Epidermal melanocyte (primary cell): ENCODE measurements at regions not wholly inside any gene's neighbourhood (a gene's known extent, or its start where the extent isn't known, plus 50 kb on each side); places are given as distances from the start of the nearest gene placed in this dataset.
"Not testable (repeated sequence)": the region's sequence is repeated elsewhere in the genome, so short reads cannot be mapped to it uniquely, and the experiment has no call there.

Source experiments
- DNase-seq: peaks from one replicate; pipeline ENCODE4 v3.0.0; 2011; ENCODE audit warnings: low spot score; ENCODE audit not compliant: insufficient read length

DNA sequence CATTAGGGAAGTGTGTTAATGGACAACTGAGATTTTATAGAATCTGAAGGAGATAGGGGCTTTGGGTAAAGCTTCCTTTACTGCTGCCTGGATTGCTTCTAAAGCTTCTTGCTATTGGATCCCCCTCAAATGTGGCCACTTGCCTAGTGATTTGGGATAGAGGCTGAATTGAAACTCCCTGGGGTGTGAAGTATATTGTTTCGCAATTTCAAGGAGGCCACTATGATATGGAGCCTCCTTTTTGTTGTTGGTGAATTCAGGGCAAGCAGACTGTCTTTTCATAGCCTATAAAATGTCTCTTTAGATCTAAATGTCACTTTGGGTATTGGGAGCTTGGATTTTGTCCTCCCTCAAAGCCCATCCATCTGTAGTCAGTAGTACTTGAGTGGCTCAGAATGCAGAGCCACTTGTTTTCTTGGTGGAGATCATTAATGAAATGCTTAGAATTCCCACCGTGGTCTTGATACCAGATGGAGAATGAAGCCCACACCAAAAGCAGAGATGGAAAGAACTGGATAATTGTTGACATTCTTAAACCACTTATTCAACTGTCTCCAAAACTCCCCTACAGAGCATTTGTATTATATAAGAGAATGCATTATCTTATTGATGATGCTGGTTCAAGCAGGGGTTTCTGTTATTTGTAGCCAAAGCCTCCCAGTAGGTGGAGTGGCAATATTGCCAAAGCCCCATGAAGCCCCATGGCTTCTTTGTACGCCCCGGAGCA lies 144.3 kb upstream of the KCNE2 start:
- no peak for DNase-seq

DNA sequence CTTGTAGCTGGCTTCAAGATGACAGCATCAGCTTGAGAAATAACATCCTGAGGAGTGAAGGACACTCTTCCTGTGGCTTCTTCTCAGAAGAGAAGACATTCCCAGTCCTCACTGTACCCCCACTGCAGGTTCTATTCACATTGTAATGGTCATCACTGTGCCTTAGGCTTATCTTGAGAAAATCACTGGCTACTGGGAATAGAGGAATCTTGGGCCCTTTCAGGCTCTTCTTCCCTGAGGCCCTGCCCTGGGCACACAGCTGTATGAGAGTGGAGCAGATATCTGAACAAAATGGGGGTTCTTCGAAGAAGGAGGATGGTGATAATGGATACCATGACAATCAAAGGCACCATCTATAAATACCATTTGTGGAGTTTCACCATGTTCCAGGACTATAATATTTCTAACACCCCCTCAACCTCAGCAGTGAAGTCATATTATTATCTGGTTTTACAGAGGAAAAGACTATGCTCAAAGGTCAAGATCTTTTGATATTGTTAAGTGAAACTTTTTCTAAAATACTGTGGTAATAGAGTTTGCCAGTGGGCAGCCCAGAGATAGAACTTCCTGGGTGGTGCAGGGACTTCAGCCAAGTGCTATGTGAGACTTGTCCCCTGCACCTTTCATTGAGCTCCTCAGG lies 143.1 kb upstream of the KCNE2 start:
- DNase-seq, result no peak

GRCh38 chr21:34221331-34222030 lies 142.3 kb upstream of the KCNE2 start:
- no peak for DNase-seq

DNA sequence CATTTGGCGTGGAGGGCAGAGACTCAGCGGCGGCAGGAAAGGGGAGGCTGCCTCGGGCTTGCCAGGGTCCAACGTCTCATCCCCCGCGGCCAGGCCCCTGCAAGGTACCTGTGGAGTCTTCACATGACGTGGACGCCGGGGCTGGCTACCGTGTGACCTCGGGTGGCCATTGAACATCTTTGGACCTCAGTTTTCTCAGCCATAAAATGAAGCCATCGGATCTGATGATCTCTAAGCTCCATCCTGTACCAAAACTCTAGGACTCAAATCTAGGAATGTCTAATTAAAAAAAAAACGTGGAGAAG lies 141.8 kb upstream of the KCNE2 start:
- DNase-seq, result no peak

DNA sequence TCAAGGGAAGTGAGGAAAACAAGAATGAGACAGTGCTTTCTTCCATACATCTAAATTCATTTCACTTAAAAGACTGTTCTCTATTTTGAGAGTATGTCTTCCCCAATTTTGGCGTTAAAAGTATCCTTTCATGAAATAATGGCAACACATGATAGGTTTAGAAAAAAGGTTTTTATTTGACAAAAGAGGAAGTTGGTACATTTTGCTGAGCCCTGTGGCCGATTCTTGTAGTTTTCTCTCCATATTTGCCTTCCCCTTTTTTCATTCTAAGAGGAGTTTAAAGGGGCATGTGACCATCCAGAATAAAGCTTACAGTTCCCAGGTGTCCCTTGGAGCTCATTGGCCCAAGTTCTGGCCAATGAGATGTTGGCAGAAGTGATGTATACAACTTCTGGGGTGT lies 140.4 kb upstream of the KCNE2 start:
- DNase-seq, result no peak

GRCh38 chr21:34227386-34227852 lies 136.4 kb upstream of the KCNE2 start:
- DNase-seq, result no peak

- no peak for DNase-seq
Observed at GRCh38 chr21:34228792-34229191, 135.0 kb upstream of the KCNE2 start.

GRCh38 chr21:34229353-34229752 lies 134.5 kb upstream of the KCNE2 start:
- no peak for DNase-seq

DNA sequence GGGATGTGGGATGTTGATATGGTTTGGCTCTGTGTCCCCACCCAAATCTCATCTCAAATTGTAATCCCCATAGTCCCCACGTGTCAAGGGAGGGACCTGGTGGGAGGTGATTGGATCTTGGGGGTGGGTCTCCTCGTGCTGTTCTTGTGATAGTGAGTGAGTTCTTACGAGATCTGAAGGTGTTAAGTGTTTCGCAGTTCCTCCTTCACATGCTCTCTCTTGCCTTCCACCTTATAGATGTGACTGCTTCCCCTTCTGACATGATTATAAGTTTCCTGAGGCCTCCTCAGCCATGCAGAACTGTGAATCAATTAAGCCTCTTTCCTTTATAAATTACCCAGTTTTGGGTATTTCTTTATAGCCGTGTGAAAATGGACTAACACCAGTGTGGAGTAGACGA lies 130.1 kb upstream of the KCNE2 start:
- DNase-seq, result not testable (repeated sequence)

DNA sequence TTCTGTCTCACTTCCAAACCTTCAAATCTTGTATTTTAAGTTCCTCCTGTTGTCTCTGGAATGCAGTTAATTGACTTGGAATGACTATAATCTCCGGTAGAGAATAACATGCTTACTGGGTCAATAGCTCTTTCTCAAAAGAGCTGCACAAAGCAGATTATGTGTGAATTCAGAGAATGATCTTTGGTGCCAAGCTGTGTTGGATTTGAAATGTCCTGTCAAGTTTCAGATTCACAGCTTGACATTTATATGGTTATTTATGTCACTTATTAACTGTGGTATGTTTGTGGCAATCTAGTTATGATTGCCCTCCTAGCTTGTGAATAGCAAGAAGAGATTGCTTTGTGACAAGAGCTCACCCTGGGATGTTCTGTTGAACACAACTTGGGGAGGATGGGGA lies 128.3 kb upstream of the KCNE2 start:
- DNase-seq, result no peak

- no peak for DNase-seq
Observed at GRCh38 chr21:34242973-34243372, 120.8 kb upstream of the KCNE2 start.

- no peak for DNase-seq
Observed at GRCh38 chr21:34243562-34243961, 120.2 kb upstream of the KCNE2 start.

DNA sequence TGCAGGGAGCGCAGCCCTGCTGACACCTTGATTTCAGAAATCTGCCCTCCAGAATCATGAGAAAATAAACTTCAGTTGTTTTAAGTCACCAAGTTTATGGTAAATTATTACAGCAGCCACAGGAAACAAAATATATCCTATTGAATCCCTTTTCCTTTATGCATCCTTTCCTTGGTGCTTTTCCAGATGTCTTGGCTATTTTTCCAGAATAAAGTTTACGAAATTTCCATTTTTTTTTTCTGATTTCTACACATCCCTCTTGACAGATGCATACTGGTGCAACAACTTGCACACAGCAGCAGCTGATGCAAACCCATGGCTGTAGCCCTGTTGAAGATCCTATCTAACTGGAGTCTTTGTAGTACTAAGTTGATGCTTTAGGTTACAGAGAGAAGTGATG lies 111.1 kb upstream of the KCNE2 start:
- no peak for DNase-seq

DNA sequence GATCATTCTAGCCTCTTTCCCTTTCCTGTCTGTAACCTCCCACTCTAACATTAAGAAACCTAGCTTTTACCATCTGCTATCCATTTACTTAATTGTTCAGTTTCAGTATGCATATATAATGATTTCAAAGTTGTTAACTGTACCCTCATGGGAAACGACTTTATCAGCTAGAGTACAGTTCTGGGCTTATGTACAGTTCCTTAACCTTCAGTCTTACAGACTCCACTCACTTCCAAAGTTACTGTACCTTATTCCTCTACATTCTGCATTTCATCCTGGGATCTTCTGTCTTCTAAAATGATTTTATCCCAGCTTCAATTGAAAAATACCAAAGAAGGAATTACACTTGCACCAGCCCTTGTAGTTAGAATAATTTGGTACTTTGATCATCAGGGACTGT lies 108.7 kb upstream of the KCNE2 start:
- no peak for DNase-seq

GRCh38 chr21:34260277-34261008 lies 103.4 kb upstream of the KCNE2 start:
- no peak for DNase-seq

DNA sequence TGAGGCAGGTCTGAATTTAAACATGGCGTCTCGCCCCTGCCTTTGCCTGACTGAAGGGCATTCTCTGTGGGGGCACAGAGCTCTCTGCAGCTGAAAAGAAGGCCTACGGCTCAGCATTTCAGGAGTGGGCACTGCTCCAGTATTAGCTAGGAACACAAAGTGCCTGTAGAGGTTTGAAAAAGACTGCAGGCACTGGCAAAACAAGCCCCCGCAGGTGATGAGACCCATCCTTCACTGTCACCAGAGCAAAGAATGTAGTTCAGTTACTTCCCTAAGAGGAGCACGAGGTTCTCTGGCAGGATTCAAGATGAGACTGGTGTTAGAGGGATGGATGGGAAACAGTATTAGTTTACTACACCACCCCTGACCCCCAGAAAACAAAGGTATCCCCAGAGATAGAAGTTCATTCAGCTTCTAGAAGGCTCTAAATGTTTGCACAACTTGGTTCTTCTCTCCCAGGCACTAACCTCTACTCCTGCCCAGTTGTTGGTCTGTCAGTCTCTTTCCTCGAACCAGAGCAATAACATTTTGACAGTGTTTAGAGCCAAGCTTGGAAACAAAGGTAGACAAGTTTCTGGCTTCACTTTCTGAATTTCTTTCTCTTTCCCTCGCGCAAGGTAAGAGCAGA lies 101.9 kb upstream of the KCNE2 start:
- no peak for DNase-seq

GRCh38 chr21:34262469-34262845 lies 101.3 kb upstream of the KCNE2 start:
- no peak for DNase-seq

DNA sequence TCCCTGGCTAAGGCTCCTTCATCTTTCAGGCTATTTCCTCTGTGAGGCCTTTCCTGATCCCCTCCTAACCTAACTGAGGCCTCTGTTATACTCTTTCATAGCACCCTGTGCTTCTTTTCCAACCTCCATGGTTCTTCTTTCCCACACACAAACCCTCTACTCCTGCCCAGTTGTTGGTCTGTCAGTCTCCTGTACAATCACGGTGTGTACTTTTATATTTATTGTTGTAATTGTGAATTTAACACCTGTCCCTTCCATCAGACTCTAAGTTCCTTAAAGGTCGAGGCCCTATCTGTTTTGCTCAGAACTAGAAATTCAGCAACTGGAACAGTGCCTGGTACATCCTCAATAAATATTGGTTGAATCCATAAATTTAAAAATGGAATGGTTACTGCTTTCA lies 100.2 kb upstream of the KCNE2 start:
- DNase-seq, result no peak

DNA sequence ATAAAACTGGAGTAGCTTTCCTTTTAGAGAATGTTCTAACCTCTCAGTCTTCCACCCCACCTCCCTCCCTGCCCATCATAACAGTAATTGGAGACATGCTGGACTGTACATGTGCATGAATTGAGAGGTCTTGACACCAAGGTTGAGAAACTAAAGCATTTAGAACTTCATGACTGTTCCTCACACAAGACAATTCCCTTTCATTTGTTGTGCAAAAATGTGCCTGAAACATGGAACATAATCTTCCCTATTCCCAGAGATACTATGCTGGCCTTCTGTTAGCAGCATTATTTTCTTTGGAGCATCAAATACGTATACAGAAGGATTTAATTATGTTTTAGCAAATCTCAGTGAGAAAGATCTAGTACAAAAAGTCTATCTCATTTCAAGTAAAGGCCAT lies 97.5 kb upstream of the KCNE2 start:
- DNase-seq, result no peak

DNA sequence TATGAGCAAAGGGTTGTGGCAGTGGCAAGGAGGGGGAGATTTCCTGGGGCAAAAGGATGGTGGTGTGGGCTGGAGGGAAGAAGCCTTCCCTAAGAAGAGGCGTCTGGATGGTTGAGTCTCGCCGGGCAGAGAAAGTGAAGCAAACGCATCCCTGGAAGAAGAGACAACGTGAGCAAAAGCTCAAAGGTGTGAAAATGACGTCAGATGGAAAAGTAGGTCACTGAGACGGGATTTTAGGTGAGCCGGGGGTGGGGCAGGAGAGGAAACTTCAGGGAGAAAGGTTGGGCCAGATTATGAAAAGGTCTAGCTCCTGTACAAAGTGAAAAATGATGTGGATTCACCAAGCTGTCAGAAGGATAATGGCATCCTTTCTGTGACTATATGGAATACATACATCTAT lies 95.3 kb upstream of the KCNE2 start:
- DNase-seq, result no peak

GRCh38 chr21:34270411-34270810 lies 93.4 kb upstream of the KCNE2 start:
- no peak for DNase-seq
